Naive thymus-derived CD8-positive, alpha-beta T cell (primary cell): ENCODE measurements at regions not wholly inside any gene's neighbourhood (a gene's known extent, or its start where the extent isn't known, plus 50 kb on each side); places are given as distances from the start of the nearest gene placed in this dataset.
"Not testable (repeated sequence)": the region's sequence is repeated elsewhere in the genome, so short reads cannot be mapped to it uniquely, and the experiment has no call there.

Experiments
- ATAC-seq, 2 donors: fragments of 150-1000 bp; cut with Tn5 transposase in 1 of 2; sonication (Bioruptor Pico), chemical (Tn5 transposase) in 1 of 2; 1 replicate in 1 of 2; 2 replicates in 1 of 2; pipeline ENCODE4 v1.10.0; 2021; ENCODE audit warnings: mild to moderate bottlenecking in 2 of 2, moderate library complexity in 2 of 2
- POLR2A ChIA-PET: fragments of 350-600 bp; sonication (Branson Sonifier 250); formaldehyde crosslinking; loops from one replicate; lab custom pipeline; 2021; ENCODE audit warnings: antibody characterized with exemption; lab: Charles Lee
- DNase-seq, 10 donors: peaks; one replicate each; pipeline versions ENCODE4 v3.0.0 to v3.0.0-alpha.2; 2020 to 2022
- H3K27ac Mint-ChIP-seq, 10 donors: one replicate each; pipeline ENCODE4 v1.8.0; 2020 to 2022; ENCODE audit warnings: mild to moderate bottlenecking in 10 of 10, mixed read lengths in 10 of 10, moderate library complexity in 4 of 10, inconsistent platforms in 1 of 10
- H3K27me3 Mint-ChIP-seq, 5 donors: one replicate each; pipeline ENCODE4 v1.8.0; 2021 to 2022; ENCODE audit warnings: mixed read lengths in 5 of 5
- H3K36me3 Mint-ChIP-seq, 3 donors: one replicate each; pipeline ENCODE4 v1.8.0; 2020 to 2022; ENCODE audit warnings: mixed read lengths in 3 of 3, mild to moderate bottlenecking in 2 of 3, inconsistent platforms in 1 of 3
- H3K4me1 Mint-ChIP-seq, 4 donors: one replicate each; pipeline ENCODE4 v1.8.0; 2021 to 2022; ENCODE audit warnings: mixed read lengths in 4 of 4
- H3K4me3 Mint-ChIP-seq, 10 donors: one replicate each; pipeline ENCODE4 v1.8.0; 2020 to 2022; ENCODE audit warnings: mild to moderate bottlenecking in 10 of 10, mixed read lengths in 10 of 10, moderate library complexity in 6 of 10, inconsistent platforms in 1 of 10
- H3K9me3 Mint-ChIP-seq, 9 donors: one replicate each; pipeline ENCODE4 v1.8.0; 2020 to 2022; ENCODE audit warnings: mixed read lengths in 9 of 9, mild to moderate bottlenecking in 3 of 9, inconsistent platforms in 1 of 9, moderate library complexity in 1 of 9

DNA sequence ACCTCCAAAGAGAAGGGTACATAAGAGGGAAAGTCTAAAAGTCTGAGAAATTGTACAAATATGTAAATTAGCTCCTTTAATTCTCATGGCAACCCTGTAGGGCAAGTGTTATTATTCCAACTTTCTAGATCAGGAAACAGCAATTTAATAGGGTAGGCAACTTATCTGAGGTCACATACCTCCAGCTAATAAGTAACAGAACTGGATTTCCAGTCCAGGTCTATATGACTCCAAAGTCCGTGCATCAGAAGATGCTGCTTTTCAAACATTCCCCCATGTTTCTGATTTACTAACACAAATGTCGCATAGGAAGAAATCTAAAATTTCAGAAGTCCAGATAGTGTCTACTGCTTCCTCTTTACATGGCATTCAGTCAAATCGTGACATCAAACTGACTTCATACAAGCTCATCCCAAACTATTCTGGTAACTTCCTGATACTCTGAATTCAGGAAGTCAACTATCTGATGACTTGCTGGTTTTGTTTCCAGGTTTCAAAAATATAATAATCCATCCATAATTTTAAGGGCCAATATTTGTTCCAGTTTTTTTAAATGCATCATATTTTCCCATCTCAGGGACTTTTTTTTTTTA lies 419.3 kb upstream of the ACVR2A start:
- Mint-ChIP-seq H3K27ac (no peak overlapping the region), H3K9me3 (no peaks in the 10 kb centered on the region), H3K36me3 (no peaks in the 10 kb centered on the region), H3K4me1 (no peaks in the 10 kb centered on the region), H3K27me3 (peaks cover 0 to 3% (median 0%) of the 10 kb centered on the region in 5 donors), H3K4me3 (no peak overlapping the region)
- POLR2A ChIA-PET = no interaction called here
- ATAC-seq (no peak), DNase-seq (no peak)

DNA sequence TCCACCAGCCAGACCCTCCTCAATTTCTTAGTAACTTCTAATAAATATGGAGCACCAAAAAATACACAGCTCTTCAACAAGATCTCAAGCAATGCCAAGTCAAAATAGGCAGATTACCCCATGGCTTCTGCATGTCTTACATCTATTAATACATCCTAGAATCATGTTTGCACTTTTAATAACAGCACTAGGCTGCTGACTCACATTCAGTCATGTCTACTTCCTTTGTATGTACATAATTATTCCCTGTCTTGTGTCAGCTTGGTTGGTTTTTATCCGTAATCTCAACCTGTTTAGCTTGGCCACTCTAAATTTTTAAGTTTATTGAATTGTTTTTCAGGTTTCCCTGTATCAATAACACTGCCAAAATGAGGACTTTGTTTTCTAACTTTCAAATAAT lies 420.1 kb upstream of the ACVR2A start:
- no peak overlapping the region for H3K27ac Mint-ChIP-seq
- ATAC-seq (no peak), DNase-seq (no peak)
- no peak overlapping the region for H3K4me3 Mint-ChIP-seq
- POLR2A ChIA-PET = no interaction called here
- H3K36me3 Mint-ChIP-seq = no peaks in the 10 kb centered on the region
- H3K4me1 Mint-ChIP-seq = no peaks in the 10 kb centered on the region
- no peaks in the 10 kb centered on the region for H3K9me3 Mint-ChIP-seq
- peaks cover 0 to 3% (median 0%) of the 10 kb centered on the region in 5 donors for H3K27me3 Mint-ChIP-seq

GRCh38 chr2:147420947-147421675 lies 423.7 kb upstream of the ACVR2A start:
- Mint-ChIP-seq H3K27me3 (peaks cover 0 to 15% (median 4%) of the 10 kb centered on the region in 5 donors), H3K9me3 (peaks cover 0 to 4% (median 0%) of the 10 kb centered on the region in 9 donors), H3K27ac (no peak overlapping the region), H3K4me3 (no peak overlapping the region), H3K36me3 (no peaks in the 10 kb centered on the region), H3K4me1 (no peaks in the 10 kb centered on the region)
- POLR2A ChIA-PET = interaction anchor here (0.7 kb wide), 1 partner anchor 86 kb away, joined by 7 read pairs; no protein-coding TSS in a partner anchor
- ATAC-seq = no peak
- no peak for DNase-seq

DNA sequence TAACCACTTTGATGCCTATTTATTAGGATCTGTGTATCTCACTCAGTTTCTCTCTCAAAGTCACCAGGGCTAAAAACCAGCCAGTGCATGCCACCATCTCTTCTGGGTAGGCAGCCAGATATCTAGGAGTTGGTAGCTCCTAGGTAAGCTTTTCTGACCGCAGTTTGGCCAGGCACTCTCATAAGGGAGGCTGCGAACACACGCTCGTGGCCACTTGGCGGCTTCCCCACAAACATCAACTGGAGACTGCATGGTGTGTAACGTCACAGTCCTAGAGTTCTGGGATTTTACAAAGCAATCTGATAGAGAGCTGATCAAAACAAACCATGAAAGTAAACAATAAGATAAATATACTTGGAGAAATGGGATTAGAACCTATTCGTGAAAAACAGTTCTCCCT lies 424.3 kb upstream of the ACVR2A start:
- POLR2A ChIA-PET = no interaction called here
- peaks cover 0 to 4% (median 0%) of the 10 kb centered on the region in 9 donors for H3K9me3 Mint-ChIP-seq
- DNase-seq (no peak), ATAC-seq (no peak)
- no peaks in the 10 kb centered on the region for H3K36me3 Mint-ChIP-seq
- no peak overlapping the region for H3K4me3 Mint-ChIP-seq
- no peaks in the 10 kb centered on the region for H3K4me1 Mint-ChIP-seq
- H3K27me3 Mint-ChIP-seq = peaks cover 0 to 15% (median 4%) of the 10 kb centered on the region in 5 donors
- no peak overlapping the region for H3K27ac Mint-ChIP-seq

DNA sequence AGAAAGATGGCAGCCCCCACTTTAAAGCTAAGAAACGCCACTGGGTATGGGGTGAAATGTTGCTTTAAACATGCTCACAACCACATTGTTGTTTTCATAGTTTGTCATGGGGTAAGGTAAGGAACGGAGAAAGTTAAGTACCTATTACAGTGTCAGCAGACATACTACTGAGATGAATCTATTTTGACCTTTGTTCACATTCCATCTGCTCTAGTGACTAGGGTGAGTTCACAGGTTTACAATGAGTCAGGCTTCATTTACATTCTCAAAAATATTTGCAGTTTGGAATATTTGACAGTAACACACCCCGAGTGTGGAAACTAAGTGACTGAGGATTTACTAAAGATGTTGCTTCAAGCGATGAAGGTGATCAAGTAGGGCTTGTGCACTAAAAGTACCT lies 428.7 kb upstream of the ACVR2A start:
- Mint-ChIP-seq H3K4me3 (no peak overlapping the region), H3K27ac (no peak overlapping the region), H3K4me1 (no peaks in the 10 kb centered on the region), H3K27me3 (peaks cover 0 to 16% (median 4%) of the 10 kb centered on the region in 5 donors), H3K9me3 (peaks cover 0 to 15% (median 5%) of the 10 kb centered on the region in 9 donors), H3K36me3 (no peaks in the 10 kb centered on the region)
- DNase-seq (no peak), ATAC-seq (no peak)
- POLR2A ChIA-PET = no interaction called here

- ATAC-seq, H3K36me3 Mint-ChIP-seq, POLR2A ChIA-PET, H3K4me3 Mint-ChIP-seq, H3K27ac Mint-ChIP-seq, DNase-seq, H3K4me1 Mint-ChIP-seq: not testable (repeated sequence)
- peaks cover 0 to 23% (median 10%) of the 10 kb centered on the region in 9 donors for H3K9me3 Mint-ChIP-seq
- peaks cover 0 to 16% (median 4%) of the 10 kb centered on the region in 5 donors for H3K27me3 Mint-ChIP-seq
Measured at GRCh38 chr2:147414656-147415055, 430.2 kb upstream of the ACVR2A start.

GRCh38 chr2:147408357-147408756 lies 436.5 kb upstream of the ACVR2A start:
- H3K4me3 Mint-ChIP-seq = no peak overlapping the region
- ATAC-seq (no peak), DNase-seq (no peak)
- no peaks in the 10 kb centered on the region for H3K27me3 Mint-ChIP-seq
- no peak overlapping the region for H3K27ac Mint-ChIP-seq
- H3K9me3 Mint-ChIP-seq = peaks cover 0 to 13% (median 5%) of the 10 kb centered on the region in 9 donors
- H3K4me1 Mint-ChIP-seq = no peaks in the 10 kb centered on the region
- no peaks in the 10 kb centered on the region for H3K36me3 Mint-ChIP-seq
- POLR2A ChIA-PET = no interaction called here

DNA sequence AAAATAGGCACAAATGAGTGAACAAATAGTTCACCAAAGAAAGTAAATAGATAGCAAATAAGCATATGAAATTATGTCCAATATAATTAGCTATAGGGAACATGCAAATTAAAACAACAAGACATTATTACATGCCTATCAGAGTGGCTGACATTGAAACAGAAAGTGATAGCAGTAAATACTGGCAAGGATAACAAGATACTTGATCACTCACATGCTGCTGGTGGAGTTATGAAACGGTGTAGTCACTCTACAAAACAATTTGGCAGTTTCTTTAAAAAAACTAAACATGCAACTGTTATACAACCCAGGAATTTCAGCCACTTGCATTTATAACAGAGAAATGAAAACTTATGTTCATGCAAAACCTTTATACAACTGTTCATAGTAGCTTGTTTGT lies 439.2 kb upstream of the ACVR2A start:
- peaks cover 0 to 4% (median 0%) of the 10 kb centered on the region in 9 donors for H3K9me3 Mint-ChIP-seq
- no peak overlapping the region for H3K27ac Mint-ChIP-seq
- ATAC-seq = no peak
- no peaks in the 10 kb centered on the region for H3K4me1 Mint-ChIP-seq
- peaks cover 0 to 7% (median 0%) of the 10 kb centered on the region in 5 donors for H3K27me3 Mint-ChIP-seq
- H3K36me3 Mint-ChIP-seq = no peaks in the 10 kb centered on the region
- DNase-seq = no peak
- POLR2A ChIA-PET = no interaction called here
- H3K4me3 Mint-ChIP-seq = no peak overlapping the region

- Mint-ChIP-seq H3K27ac (no peak overlapping the region), H3K4me1 (no peaks in the 10 kb centered on the region), H3K36me3 (no peaks in the 10 kb centered on the region), H3K4me3 (no peak overlapping the region), H3K9me3 (no peaks in the 10 kb centered on the region), H3K27me3 (peaks cover 0 to 11% (median 0%) of the 10 kb centered on the region in 5 donors)
- no peak for ATAC-seq
- no peak for DNase-seq
- POLR2A ChIA-PET = no interaction called here
Measured at GRCh38 chr2:147398996-147399395, 445.8 kb upstream of the ACVR2A start.

DNA sequence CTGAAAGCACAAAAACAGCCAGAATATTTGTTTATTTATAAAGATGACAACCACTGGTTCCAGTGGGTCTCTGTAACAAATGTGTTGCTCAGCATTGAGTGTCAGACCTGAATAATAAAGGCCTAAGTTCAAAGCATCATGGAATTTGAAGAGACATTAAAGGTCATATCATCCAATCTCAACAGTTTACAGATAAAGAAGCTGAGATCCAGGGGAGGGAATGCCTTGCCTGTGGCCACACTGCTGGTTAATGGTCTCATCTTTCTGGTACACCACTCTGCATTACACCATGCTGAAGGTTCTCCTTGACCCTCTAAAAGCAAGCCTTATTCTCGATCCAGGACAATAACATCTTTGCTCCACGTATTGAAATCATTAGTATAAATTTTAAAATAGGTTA lies 446.5 kb upstream of the ACVR2A start:
- H3K4me3 Mint-ChIP-seq = no peak overlapping the region
- H3K27me3 Mint-ChIP-seq = peaks cover 0 to 11% (median 0%) of the 10 kb centered on the region in 5 donors
- ATAC-seq (no peak), DNase-seq (no peak)
- POLR2A ChIA-PET = no interaction called here
- no peaks in the 10 kb centered on the region for H3K9me3 Mint-ChIP-seq
- H3K4me1 Mint-ChIP-seq = no peaks in the 10 kb centered on the region
- H3K36me3 Mint-ChIP-seq = no peaks in the 10 kb centered on the region
- H3K27ac Mint-ChIP-seq = no peak overlapping the region

GRCh38 chr2:147396890-147397289 lies 447.9 kb upstream of the ACVR2A start:
- H3K4me1 Mint-ChIP-seq = no peaks in the 10 kb centered on the region
- DNase-seq (no peak), ATAC-seq (no peak)
- POLR2A ChIA-PET = no interaction called here
- H3K27ac Mint-ChIP-seq = no peak overlapping the region
- no peak overlapping the region for H3K4me3 Mint-ChIP-seq
- H3K9me3 Mint-ChIP-seq = no peaks in the 10 kb centered on the region
- peaks cover 0 to 11% (median 0%) of the 10 kb centered on the region in 5 donors for H3K27me3 Mint-ChIP-seq
- no peaks in the 10 kb centered on the region for H3K36me3 Mint-ChIP-seq

- Mint-ChIP-seq H3K27me3 (peaks cover 0 to 2% (median 0%) of the 10 kb centered on the region in 5 donors), H3K9me3 (no peaks in the 10 kb centered on the region), H3K4me3 (no peak overlapping the region), H3K27ac (no peak overlapping the region), H3K36me3 (no peaks in the 10 kb centered on the region), H3K4me1 (no peaks in the 10 kb centered on the region)
- ATAC-seq = no peak
- POLR2A ChIA-PET = no interaction called here
- no peak for DNase-seq
Measured at GRCh38 chr2:147394179-147394790, 450.5 kb upstream of the ACVR2A start.

GRCh38 chr2:147392180-147392579 lies 452.6 kb upstream of the ACVR2A start:
- H3K4me1 Mint-ChIP-seq = no peaks in the 10 kb centered on the region
- no peak overlapping the region for H3K27ac Mint-ChIP-seq
- no peak for ATAC-seq
- H3K4me3 Mint-ChIP-seq = no peak overlapping the region
- peaks cover 0 to 1% (median 0%) of the 10 kb centered on the region in 9 donors for H3K9me3 Mint-ChIP-seq
- peaks cover 0 to 6% (median 1%) of the 10 kb centered on the region in 5 donors for H3K27me3 Mint-ChIP-seq
- no peak for DNase-seq
- H3K36me3 Mint-ChIP-seq = no peaks in the 10 kb centered on the region
- POLR2A ChIA-PET = no interaction called here
